HG03139 (cell line): ENCODE measurements at regions not wholly inside any gene's neighbourhood (a gene's known extent, or its start where the extent isn't known, plus 50 kb on each side); places are given as distances from the start of the nearest gene placed in this dataset.

ENCODE experiments used
- ATAC-seq: cut with Tn5 transposase; IDR thresholded peaks from one replicate; pipeline ENCODE4 v1.9.1; 2021; ENCODE audit not compliant: unreplicated experiment

GRCh38 chr1:186557147-186557777, 96.3 kb upstream of the PDC start:
- no peak for ATAC-seq

GRCh38 chr1:186550832-186551231, 89.9 kb upstream of the PDC start:
- no peak for ATAC-seq

GRCh38 chr1:186541003-186541402, 80.1 kb upstream of the PDC start:
- ATAC-seq: no peak

- no peak for ATAC-seq
Measured at GRCh38 chr1:186540521-186540920, 79.6 kb upstream of the PDC start.

- no peak for ATAC-seq
Measured at GRCh38 chr1:186536273-186536890, 75.5 kb upstream of the PDC start.

- no peak for ATAC-seq
Measured at GRCh38 chr1:186535388-186536133, 74.6 kb upstream of the PDC start.

GRCh38 chr1:186534401-186534800, 73.5 kb upstream of the PDC start:
- no peak for ATAC-seq

- ATAC-seq: no peak
Measured at GRCh38 chr1:186532466-186532865, 71.6 kb upstream of the PDC start.

GRCh38 chr1:186531561-186532165, 70.7 kb upstream of the PDC start:
- no peak for ATAC-seq

- ATAC-seq: no peak
Measured at GRCh38 chr1:186530109-186530508, 69.2 kb upstream of the PDC start.

- ATAC-seq: no peak
Measured at GRCh38 chr1:186519982-186520381, 59.1 kb upstream of the PDC start.

- no peak for ATAC-seq
Measured at GRCh38 chr1:186518822-186519381, 58.0 kb upstream of the PDC start.

GRCh38 chr1:186518395-186518794, 57.5 kb upstream of the PDC start:
- no peak for ATAC-seq

GRCh38 chr1:186514367-186514766, 53.5 kb upstream of the PDC start:
- no peak for ATAC-seq

- no peak for ATAC-seq
Measured at GRCh38 chr1:186513526-186513925, 52.6 kb upstream of the PDC start.

- no peak for ATAC-seq
Measured at GRCh38 chr1:186512698-186513457, 52.0 kb upstream of the PDC start.

- no peak for ATAC-seq
Measured at GRCh38 chr1:186511761-186512637, 51.1 kb upstream of the PDC start.
